T-helper 2 cell treated with Interferon-gamma antibody and Interleukin-4, amounts not matched to agents 100 ng/mL and 5 ng/mL, for 36 hours (primary cell): ENCODE measurements at regions not wholly inside any gene's neighbourhood (a gene's known extent, or its start where the extent isn't known, plus 50 kb on each side); places are given as distances from the start of the nearest gene placed in this dataset.

Experiments
- intact Hi-C: fragments of 100-400 bp; cut with micrococcal nuclease; formaldehyde crosslinking; loops from one replicate; pipeline ENCODE4 v1.15.1; 2023

DNA sequence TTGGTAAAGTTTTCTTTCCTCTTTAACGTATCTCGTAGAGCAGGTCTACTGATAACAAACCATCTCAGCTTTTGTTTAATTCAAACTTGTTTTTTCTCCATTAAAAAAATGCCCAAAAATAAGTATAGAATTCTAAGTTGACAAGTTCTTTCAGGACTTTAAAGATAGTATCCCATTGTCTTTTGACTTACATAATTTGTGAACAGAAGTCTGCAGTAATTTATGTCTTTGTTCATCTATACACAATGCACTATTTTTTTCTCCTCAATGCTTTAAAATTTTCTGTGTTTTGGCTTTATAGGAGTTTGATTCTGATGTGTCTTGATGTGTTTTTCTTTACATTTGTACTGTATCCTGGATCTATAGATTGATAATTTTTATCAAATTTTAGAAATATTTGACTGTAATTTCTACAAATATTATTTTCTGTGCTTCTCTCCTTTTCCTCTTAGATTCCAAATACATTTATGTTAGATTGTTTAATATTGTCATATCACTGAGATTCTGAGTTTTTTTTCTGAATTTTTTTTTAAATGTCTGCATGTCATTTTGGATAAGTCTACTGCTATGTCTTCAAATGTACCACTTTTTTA is 143.3 kb downstream of the FTCDNL1 start:
- intact Hi-C loops, result no loop called here

DNA sequence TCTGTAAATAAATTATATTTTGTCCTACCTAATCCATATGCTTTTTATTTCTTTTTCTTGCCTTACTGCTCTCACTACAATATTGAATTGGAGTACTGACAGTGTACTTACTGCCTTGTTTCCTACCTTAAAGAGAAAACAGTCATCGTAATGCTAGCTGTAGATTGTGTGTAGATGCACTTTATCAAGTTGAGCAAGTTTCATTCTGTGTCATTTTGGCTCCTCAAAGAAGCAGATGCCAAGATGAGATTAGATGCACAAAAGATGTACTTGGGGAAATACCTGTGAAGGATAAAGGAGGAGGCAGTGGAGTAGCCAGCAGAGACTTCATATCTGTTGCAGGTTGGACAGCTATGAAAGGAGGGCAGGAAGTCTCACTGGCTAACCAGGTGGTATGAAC is 145.5 kb downstream of the FTCDNL1 start:
- intact Hi-C loops, result loop anchor here (1.0 kb wide), 1 partner anchor 235 kb away; no protein-coding TSS in a partner anchor

DNA sequence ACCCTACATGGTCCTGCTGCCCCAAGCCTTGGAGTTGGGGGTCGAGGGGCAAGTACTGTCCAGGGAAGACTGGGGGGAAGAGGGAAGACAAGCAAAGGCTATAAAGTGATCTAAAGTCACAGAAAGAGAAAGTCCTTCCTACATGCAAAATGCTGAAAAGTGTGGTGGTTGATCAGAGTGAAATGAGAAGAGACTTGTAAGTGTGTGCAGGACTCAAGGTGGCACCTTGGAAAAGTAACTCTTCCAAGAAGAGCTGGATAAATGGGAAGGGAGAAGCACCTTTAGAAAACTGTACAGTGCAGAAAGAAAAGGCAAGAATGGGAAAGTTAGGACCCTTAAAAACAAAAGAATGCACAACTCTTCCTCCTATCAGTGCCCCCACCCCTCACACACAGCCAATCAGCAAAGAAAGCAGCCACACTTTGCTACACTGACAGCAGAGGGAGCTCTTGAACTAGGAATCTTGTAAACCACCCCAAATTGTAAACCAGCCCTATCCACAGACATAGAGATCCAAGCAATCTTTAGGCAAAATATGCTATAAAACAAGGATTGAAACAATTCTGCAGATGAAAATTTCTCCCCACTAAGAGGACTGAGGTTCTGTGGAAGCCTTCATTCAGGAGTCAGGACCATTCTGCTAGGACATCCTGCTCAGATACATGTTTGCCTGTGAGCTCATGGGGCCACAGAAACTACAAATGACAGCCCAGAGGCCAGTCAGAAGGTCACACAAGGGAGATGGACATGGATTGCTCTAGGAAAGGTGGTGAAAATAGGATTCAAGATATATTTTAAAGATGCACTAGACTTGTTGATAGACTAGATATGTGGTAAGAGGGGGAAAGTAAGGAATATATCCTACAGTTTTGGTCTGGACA is 146.4 kb downstream of the FTCDNL1 start:
- intact Hi-C loops, result loop anchor here (1.0 kb wide), 3 partner anchors 35 to 236 kb away; no protein-coding TSS in a partner anchor

DNA sequence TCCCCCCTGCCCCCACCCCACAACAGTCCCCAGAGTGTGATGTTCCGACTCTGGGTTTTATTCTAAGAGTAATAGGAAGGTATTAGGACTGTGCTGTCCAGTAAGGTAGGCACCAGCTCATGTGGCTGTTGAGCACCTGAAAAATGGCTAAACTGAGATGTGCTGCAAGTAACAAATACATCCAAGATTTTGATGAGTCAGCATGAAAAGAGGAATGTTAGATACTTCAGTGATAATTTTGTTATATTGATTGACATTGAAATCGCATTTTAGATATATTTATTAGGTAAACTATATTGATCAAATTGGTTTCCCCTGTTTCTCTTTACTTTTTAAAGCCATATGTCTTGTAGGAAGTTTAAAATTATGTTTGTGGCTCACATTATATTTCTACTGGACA is 147.8 kb downstream of the FTCDNL1 start:
- intact Hi-C loops, result no loop called here

DNA sequence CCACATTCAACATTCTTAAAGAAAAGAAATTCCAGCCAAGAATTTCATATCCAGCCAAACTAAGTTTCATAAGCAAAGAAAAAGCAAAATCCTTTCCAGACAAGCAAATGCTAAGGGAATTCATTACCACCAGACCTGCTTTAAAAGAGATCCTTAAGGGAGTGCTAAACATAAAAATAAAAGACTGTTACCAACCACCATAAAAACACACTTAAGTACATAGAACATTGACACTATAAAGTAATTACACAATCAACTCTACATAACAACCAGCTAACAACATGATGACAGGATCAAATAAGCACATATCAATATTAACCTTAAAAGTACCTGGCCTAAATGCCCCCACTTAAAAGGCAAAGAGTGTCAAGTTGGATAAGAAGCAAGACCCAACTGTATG is 153.5 kb downstream of the FTCDNL1 start:
- intact Hi-C loops, result no loop called here

DNA sequence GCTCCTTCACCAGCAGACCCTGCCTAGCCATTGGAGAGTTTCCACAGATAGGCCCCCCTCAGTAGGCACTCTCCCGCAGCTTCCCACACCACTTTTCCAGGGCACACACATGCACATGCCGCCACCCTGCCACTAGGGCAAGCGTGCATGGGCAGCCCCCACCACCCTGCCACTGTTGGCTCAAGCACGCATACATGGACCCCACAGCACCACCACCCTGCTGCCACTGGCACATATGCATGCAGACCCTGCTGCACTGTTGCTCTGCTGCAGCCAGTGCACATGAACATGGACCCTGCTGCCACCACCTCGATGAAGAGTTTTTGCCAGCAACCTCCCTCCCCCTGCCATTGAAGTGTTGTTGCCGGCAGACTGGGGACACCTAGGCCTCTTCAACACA is 154.9 kb downstream of the FTCDNL1 start:
- intact Hi-C loops, result no loop called here

DNA sequence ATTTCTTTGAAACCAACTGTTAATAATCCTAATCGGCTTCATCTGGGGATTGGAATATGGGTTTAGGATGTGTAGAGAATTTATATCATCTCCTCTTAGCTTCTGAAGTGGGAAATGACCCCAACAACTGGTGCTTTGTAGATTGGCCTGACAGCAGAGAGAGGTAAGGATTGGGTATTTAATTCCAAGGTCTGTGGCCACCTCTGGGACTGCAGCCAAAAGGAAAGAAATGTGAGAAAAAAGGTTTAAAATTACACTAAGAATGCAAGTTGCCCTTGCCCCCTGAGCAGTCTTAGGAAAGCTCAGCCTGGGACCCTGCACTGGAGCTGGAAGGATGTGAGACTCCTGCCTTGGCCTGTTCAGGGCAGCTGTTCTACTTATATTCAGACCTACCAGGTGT is 157.1 kb downstream of the FTCDNL1 start:
- intact Hi-C loops, result no loop called here

DNA sequence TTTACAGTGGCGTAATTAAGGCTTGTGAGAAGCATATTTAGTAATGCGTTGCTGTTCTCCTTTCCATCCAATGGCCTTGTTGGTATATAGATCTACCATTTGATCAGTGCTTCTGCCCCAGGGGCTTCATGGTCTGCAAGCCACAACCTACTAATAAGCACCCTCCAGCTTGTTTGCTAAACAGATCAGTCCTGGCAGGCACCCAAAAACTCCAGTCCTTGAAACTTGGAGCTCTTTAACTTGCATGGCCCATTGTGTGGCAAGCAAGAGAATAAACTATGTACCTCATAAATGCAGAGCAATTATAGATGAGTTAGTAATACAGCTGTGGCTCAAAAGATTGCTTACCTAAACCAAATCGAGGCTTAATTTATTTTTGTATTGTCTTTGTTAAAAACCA is 158.5 kb downstream of the FTCDNL1 start:
- intact Hi-C loops, result no loop called here

DNA sequence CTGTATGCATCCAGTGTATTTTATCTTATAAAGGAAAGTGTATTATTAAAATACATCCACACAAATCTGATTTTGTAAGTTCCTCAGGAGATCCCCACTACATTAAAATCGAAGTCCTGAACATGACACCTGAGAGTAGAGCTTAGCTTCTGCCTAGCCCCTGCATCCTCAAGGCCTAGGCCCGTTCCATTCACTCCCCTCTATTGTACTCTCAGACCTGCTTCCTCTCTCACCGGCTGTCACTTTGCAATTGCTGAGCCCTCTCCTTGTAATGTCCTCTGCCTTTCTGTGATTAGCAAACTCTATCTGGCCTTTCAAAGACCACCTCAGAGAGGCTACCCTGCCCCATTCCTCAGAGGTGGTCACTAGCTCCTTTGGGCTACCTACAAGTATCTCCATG is 160.8 kb downstream of the FTCDNL1 start:
- intact Hi-C loops, result no loop called here

DNA sequence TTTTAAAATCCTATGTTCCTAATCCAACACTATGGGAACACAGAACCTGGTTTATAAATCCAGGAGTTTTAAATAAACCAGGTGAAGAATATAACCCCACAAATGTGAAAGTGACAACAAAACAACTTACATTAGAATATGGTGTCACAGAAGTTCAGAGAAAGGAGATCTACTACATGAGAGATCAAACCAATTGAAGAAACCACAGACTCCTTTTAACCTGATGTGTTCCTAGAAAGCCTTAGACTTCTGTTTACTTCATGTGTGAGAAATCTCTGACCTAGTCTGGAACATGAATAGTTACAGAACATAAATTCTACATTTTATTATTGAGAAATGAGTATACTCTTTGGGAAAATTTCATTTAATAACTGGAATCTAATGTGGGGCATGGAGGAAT is 165.3 kb downstream of the FTCDNL1 start:
- intact Hi-C loops, result no loop called here

DNA sequence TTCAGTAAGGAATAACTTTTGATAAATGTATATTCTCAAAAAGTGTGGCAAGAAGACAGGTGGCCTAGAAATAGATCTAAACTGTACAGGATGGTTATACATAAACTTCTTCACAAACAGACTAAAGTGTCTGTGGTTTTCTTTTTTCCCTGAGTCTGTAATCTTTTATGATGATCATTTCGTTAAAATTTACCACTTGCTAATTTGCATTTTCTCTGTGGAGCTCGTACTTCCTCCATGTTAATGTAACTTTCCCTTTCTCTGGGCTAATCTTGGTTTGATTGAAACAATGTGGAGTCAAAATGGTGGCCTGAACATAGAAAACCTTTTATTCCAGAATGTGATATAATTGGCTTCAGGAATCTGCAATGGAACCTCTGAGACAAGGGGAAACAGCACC is 166.2 kb downstream of the FTCDNL1 start:
- intact Hi-C loops, result no loop called here

DNA sequence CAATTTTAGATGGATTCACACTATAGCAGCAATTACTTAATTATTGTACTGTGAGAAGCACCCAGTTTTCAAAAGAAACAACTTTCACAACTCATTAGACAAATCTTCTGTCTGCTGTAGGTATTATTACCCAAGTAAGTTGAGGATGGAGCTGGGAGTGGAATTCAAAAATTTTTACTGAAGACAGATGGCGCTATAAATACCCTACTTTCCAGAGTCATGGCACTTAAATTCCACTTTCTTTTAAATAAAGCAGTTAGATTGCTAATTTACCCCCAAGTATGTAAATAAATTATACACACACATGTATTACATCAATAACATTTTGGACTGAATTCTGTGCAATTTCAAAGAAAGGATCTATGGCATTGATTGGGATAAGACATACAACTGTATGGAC is 166.8 kb downstream of the FTCDNL1 start:
- intact Hi-C loops, result no loop called here

DNA sequence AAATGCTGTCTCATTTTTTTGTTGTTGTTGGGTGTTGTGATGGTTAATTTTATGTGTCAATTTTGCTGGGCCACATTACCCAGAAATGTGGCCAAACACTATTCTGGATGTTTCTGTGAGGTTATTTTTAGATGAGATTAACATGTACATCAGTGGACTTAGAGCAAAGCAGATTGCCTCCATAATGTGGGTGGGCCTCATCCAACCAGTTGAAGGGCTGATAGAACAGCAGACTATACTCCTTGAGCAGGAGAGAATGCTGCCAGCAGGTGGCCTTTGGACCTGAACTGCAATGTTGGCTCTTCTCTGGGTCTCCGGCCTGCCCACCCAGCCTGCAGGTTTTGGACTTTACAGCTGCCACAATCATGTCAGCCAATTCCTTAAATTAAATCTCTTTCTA is 169.0 kb downstream of the FTCDNL1 start:
- intact Hi-C loops, result no loop called here

DNA sequence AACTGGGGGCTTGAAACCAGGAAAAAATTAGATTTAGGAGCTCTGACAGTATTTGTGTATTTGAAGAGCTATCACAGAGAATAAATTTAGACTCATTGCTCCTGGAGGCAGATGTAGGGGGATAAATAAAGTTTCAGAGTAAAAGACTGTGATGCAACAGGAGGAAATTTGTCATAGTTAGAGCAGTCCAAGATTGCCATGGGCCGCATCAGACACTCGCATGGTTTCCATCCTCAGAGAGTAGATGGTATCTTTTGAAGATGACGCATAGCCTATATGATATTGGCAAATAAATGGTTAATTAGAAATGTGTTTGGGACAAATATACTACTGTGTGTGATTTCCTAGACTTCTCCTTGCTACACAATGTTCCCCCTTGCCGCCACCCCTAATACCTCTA is 170.5 kb downstream of the FTCDNL1 start:
- intact Hi-C loops, result no loop called here

DNA sequence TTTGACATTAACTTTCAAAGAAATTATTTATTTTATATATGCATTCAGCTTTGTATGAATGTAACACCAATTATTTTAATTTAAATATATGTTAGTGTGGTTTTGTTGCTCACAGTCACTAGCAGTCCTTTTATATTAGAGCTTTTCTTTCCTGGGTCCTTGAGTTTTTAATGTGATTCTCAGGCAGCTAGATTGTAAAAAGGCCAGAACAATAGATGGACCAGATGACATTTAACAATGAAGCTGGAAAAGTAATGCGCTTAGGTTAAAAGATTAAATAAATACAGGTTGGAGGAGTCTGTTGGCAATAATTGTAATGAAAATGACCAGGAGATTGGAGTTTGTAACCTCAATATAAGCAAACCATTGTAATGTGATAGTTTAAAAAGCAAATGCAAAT is 171.1 kb downstream of the FTCDNL1 start:
- intact Hi-C loops, result no loop called here

DNA sequence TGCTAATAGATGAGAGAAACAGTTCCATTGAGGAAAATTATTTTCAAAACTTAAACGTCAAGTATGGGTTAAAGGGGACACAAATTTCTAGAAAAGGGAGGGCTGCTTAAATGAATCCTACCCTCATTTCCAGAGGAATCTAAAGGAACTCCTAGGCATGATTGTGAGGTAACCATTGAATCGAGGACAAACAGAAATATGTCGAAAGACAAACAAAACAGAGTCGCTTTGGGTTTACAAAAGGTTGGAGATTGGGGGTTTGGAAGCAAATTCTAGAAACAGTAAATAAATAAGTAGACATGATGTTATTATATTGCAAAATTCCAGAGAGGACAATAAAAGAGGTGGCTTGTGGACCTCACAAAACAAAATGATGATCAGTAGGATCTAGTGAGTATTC is 173.1 kb downstream of the FTCDNL1 start:
- intact Hi-C loops, result no loop called here

DNA sequence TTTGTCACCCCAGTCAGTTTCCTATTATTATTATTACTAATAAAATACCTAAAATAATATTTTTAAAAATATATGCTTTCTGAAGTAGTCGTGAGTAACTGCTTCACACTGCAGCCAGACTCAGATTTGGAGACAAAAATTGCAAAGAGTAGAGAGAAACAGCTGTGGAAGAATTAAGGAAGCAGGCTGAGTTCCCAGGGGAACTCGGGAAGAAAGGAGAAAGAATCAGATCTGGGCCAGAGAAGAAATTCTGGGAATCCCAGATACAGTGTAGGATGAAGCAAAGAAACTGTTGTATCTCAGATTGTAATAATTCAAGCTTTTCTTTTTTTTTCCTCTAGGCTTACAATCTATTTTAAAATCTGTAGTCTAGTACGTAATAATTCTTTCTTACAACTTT is 182.3 kb downstream of the FTCDNL1 start:
- intact Hi-C loops, result no loop called here

DNA sequence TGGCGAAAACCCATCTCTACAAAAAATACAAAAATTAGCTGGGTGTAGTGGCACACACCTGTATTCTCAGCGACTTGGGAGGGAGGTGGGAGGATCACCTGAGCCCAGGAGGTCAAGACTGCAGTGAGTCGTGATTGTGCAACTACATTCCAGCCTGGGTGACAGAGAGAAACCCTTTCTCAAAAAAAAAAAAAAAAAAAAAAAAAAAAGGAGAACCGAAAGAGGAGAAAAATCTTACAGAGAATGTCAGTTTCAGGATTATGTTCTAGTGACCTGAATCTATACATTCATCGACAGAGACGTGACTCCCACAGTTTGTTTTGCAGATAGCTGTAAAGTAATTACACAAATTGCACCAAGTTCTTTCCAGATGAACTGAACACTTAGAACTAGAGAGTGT is 187.8 kb downstream of the FTCDNL1 start:
- intact Hi-C loops, result no loop called here

DNA sequence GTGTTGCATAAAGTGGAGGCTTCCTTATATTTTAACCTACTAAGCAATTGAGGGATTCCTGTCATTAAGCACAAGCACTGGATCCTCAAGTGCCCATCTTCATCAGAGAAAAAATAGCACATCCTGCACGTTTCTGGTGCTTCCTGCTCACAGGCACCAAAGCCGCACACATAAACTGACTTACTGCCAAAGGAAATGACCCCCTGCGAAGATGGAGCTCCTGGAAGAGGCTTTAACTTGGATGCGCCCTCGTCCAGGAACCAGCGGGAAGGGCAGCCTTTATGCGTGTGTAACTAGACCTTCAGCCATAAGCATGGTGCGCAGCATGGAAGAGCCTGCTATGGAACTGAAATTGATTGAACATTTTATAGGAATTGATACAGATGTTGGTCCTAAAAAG is 188.7 kb downstream of the FTCDNL1 start:
- intact Hi-C loops, result no loop called here

DNA sequence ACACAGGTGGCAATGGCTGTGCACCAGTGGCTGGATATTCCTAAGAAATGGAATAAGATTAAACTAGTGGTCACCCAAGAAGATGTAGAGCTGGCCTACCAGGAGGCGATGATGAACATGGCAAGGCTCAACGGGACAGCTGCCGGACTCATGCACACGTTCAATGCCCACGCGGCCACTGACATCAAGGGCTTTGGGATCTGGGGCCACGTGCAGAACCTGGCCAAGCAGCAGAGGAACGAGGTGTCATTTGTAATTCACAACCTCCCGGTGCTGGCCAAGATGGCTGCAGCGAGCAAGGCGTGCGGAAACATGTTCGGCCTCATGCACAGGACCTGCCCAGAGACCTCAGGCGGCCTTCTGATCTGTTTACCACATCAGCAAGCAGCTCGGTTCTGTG is 190.8 kb downstream of the FTCDNL1 start:
- intact Hi-C loops, result no loop called here

DNA sequence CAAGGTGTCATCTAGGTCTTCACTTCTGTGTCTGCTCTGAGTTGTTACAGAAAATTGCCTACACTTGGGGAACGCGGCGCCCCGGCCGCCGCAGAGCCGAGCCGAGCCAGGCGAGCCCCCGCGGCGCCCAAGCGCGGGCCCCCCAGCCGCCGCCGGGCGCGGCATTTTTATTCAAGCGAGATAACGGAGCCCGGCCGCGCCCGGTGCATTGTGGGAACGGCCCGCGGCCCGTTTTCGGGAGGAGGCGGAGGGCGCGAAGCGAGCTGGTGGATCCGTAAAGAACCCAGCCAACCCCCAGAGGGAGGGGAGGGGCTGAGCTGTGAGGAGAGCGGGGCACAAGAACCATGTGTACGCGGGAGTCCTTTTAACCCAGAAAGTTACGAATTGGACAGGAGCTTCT is 191.8 kb downstream of the FTCDNL1 start:
- intact Hi-C loops, result no loop called here

DNA sequence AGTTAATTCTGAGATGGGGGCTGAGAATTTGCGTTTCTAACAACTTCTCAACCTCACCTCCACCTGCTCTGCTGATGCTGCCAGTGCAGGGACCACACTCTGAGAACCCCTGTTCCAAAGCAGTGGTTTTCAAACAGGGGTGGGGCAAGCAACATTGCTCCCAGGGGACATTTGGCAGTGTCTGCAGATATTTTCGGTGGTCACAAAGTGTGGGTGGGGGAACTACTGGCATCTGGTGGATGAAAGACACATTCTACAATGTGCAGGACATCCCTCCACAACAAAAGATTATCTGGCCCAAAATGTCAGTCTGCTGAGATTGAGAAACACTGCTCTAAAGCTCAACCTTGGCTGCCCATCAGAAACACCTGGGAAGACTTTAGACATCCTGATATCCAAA is 188.7 kb upstream of the SATB2 start:
- intact Hi-C loops, result no loop called here

DNA sequence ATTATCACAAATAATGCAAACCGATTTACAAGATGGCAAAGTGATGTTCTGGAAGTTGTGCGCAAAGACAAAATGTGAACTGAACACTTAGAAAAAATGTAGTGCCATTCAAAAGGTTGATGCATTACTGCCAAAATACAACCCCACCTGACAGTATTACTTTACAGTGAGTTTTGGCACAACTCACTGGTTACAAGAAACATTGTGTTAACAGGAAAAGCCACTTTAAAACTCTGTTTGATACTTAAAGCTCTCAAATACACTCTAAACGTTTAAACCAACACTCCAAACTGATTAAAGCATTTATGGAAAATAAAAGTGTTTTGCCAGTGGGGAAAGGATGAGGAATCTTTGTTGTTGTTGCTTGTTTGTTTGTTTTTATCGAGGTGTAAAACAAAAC is 173.4 kb upstream of the SATB2 start:
- intact Hi-C loops, result no loop called here
